ENCODE measurements at regions not wholly inside any gene's neighbourhood (a gene's known extent, or its start where the extent isn't known, plus 50 kb on each side); places are given as distances from the start of the nearest gene placed in this dataset.

DNA sequence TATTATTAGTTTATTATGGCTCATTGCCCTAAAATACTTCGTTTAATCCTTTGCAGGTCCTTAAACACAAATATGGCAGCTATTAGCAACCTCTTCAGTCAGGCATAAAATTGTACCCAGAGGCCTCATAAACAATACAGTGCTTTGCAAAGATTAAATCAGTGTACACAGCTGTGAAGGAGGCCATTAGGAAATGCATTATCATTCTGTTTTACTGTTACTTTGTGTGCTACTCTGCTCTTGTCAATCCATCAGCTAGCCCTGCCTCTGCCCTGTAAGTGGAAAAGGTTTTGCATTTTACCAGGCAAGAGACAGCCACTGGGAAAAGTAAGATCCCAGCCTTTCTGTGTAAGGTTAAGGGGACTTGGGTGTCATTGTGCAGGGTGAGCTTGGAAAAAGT is 415.7 kb upstream of the DAB1 start:
- in situ Hi-C loops (cut with MboI) = no loop called here
- ChIA-PET CTCF (ENCODE audit: low intra/inter-chr PET ratio) (no interaction called here), POLR2A (no interaction called here)
- Histone ChIP-seq H3K27ac (ENCODE audit: extremely low read depth, low read depth, low read length) (no peak overlapping the region), H4K20me1 (replicated peaks; ENCODE audit: control insufficient read depth, insufficient read depth, low read length) (no peaks in the 10 kb centered on the region), H3K4me2 (ENCODE audit: insufficient read depth, low read length) (no peak overlapping the region), H3K9me3 (replicated peaks; ENCODE audit: control insufficient read depth, insufficient read depth, low read depth, low read length) (no peaks in the 10 kb centered on the region), H3K4me1 (replicated peaks in 1 of 2; ENCODE audit: control insufficient read depth in 2 of 2, insufficient read depth in 2 of 2, low read length in 2 of 2) (no peaks in the 10 kb centered on the region), H2AFZ (ENCODE audit: low read depth, low read length) (no peak overlapping the region), H3K27me3 (ENCODE audit: control insufficient read depth in 2 of 2, insufficient read depth in 2 of 2, low read length in 2 of 2) (no peaks in the 10 kb centered on the region), H3K36me3 (ENCODE audit: control insufficient read depth, insufficient read depth, low read length) (no peaks in the 10 kb centered on the region), H3K9me1 (ENCODE audit: control insufficient read depth, insufficient read depth, low read length) (no peaks in the 10 kb centered on the region), H3K4me3 (no peak overlapping the region), H3K79me2 (ENCODE audit: control insufficient read depth, insufficient read depth, low read length) (no peaks in the 10 kb centered on the region), H3K9ac (ENCODE audit: insufficient read depth in 1 of 2, low read depth in 2 of 2, low read length in 2 of 2) (no peak overlapping the region)
- ATAC-seq = no peak
- no TSS peak for BruUV-seq (replicated peaks)
- no peak for FAIRE-seq
- no peak for DNase-seq (ENCODE audit: extremely low read depth in 1 of 4, low spot score in 3 of 4)
- 0% methylated on average over 1 of the region's 1 CpG for WGBS (ENCODE audit: insufficient coverage, low coverage, missing lambda C conversion rate)
- intact Hi-C loops (cut with micrococcal nuclease) = no loop called here
- no peak for TF ChIP-seq FOXA3 (CRISPR knock-in tag; conservative IDR thresholded peaks at IDR 0.05 in 1 of 2, IDR thresholded peaks at IDR 0.05 in 1 of 2)
- TF ChIP-seq SMARCC2 (IDR thresholded peaks at IDR 0.05; ENCODE audit: low read depth) = no peak
- TF ChIP-seq, protein P1, sequence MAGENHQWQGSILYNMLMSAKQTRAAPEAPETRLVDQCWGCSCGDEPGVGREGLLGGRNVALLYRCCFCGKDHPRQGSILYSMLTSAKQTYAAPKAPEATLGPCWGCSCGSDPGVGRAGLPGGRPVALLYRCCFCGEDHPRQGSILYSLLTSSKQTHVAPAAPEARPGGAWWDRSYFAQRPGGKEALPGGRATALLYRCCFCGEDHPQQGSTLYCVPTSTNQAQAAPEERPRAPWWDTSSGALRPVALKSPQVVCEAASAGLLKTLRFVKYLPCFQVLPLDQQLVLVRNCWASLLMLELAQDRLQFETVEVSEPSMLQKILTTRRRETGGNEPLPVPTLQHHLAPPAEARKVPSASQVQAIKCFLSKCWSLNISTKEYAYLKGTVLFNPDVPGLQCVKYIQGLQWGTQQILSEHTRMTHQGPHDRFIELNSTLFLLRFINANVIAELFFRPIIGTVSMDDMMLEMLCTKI (IDR thresholded peaks at IDR 0.05; ENCODE audit: partially characterized antibody) = no peak
- TF ChIP-seq GTF2F1 (IDR thresholded peaks at IDR 0.05; ENCODE audit: low read depth, low read length) = no peak
- TF ChIP-seq, protein P2, sequence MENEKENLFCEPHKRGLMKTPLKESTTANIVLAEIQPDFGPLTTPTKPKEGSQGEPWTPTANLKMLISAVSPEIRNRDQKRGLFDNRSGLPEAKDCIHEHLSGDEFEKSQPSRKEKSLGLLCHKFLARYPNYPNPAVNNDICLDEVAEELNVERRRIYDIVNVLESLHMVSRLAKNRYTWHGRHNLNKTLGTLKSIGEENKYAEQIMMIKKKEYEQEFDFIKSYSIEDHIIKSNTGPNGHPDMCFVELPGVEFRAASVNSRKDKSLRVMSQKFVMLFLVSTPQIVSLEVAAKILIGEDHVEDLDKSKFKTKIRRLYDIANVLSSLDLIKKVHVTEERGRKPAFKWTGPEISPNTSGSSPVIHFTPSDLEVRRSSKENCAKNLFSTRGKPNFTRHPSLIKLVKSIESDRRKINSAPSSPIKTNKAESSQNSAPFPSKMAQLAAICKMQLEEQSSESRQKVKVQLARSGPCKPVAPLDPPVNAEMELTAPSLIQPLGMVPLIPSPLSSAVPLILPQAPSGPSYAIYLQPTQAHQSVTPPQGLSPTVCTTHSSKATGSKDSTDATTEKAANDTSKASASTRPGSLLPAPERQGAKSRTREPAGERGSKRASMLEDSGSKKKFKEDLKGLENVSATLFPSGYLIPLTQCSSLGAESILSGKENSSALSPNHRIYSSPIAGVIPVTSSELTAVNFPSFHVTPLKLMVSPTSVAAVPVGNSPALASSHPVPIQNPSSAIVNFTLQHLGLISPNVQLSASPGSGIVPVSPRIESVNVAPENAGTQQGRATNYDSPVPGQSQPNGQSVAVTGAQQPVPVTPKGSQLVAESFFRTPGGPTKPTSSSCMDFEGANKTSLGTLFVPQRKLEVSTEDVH (IDR thresholded peaks at IDR 0.05; ENCODE audit: low read depth, partially characterized antibody) = no peak
- TF ChIP-seq, protein P3, sequence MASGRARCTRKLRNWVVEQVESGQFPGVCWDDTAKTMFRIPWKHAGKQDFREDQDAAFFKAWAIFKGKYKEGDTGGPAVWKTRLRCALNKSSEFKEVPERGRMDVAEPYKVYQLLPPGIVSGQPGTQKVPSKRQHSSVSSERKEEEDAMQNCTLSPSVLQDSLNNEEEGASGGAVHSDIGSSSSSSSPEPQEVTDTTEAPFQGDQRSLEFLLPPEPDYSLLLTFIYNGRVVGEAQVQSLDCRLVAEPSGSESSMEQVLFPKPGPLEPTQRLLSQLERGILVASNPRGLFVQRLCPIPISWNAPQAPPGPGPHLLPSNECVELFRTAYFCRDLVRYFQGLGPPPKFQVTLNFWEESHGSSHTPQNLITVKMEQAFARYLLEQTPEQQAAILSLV (tag; IDR thresholded peaks at IDR 0.05) = no peak
- no peak for TF ChIP-seq DDX20 (tag; IDR thresholded peaks at IDR 0.05; ENCODE audit: low read depth)
- TF ChIP-seq, protein P4, sequence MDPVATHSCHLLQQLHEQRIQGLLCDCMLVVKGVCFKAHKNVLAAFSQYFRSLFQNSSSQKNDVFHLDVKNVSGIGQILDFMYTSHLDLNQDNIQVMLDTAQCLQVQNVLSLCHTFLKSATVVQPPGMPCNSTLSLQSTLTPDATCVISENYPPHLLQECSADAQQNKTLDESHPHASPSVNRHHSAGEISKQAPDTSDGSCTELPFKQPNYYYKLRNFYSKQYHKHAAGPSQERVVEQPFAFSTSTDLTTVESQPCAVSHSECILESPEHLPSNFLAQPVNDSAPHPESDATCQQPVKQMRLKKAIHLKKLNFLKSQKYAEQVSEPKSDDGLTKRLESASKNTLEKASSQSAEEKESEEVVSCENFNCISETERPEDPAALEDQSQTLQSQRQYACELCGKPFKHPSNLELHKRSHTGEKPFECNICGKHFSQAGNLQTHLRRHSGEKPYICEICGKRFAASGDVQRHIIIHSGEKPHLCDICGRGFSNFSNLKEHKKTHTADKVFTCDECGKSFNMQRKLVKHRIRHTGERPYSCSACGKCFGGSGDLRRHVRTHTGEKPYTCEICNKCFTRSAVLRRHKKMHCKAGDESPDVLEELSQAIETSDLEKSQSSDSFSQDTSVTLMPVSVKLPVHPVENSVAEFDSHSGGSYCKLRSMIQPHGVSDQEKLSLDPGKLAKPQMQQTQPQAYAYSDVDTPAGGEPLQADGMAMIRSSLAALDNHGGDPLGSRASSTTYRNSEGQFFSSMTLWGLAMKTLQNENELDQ (CRISPR knock-in tag; IDR thresholded peaks at IDR 0.05; ENCODE audit: borderline replicate concordance) = no peak

Measured in K562 (cell line).